NCI-H524 treated with DMSO at 0.1 percent for 48 hours (cell line): ENCODE measurements at regions not wholly inside any gene's neighbourhood (a gene's known extent, or its start where the extent isn't known, plus 50 kb on each side); places are given as distances from the start of the nearest gene placed in this dataset.

Experiments
- DNase-seq: peaks from one replicate; lab custom pipeline; 2025; lab: John Stamatoyannopoulos, UW

GRCh38 chr12:75900781-75901254, 130.8 kb downstream of the PHLDA1 start:
- no peak for DNase-seq

DNA sequence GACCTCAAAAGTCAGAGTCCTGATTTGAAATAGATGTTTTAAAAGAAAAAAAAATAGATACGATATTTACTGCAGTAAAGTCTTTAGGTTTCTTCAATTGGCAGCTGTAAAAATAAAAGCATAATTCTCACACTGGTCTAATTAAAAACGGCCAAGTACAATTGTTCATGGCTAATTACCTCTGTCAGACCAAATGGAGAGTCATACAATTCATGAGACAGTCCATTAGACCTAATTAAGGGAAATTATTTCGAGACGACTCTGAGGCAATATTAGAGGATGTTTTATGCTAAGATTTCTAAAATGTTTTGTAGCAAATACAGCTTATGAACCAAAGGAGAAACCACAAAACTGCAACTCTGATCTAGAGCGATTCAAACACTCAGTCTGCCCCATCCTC, 131.3 kb downstream of the PHLDA1 start:
- DNase-seq, result no peak

GRCh38 chr12:75894965-75895754, 136.4 kb downstream of the PHLDA1 start:
- no peak for DNase-seq

DNA sequence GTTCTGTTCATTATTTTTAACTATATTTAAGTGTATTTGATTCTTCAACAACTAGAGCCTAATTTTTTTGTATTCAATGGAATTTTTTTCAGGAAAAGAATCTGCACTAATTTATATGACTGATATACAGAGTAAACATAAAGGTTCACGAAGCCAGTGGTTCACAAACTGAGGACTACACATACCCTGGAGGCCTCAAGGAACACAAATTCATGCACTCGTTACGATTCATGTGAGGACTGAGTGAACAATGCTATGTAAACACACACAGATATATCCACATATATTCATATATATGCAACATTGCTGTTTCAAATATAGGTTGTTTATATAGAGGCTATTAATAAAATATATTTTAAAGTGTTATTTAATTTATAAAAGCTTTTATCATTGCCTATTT, 137.8 kb downstream of the PHLDA1 start:
- DNase-seq, result no peak

DNA sequence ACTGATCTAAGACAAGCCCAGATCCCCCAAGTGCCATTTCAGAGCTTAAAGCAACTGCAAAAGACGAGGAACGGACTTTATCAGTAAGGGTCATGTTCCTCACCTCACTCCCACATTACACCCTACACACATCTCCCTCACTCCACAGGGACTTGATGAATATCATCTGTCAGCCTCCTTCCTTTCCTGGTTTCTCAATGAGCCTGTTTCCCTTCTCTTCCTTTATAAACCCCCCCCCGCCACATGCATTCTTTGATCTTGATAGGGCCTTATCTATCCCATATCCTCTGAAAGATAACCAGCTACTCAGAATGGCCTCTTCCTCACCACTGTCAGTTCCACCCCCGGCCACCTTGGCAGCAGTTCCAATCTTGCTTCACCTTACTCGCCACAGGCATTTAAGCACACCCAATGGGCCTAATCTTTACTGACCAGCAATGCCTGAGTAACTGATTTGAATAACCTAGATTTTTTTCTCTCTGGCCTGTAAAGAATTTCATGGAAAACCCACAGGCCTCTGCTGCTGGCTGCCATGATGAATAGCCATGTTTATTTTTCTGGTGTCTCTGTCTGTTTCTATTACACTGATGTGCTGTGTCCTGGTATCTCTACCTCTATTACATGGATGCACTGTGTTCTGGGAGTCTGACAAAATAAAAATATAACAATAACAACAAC, 138.7 kb downstream of the PHLDA1 start:
- DNase-seq, result no peak

DNA sequence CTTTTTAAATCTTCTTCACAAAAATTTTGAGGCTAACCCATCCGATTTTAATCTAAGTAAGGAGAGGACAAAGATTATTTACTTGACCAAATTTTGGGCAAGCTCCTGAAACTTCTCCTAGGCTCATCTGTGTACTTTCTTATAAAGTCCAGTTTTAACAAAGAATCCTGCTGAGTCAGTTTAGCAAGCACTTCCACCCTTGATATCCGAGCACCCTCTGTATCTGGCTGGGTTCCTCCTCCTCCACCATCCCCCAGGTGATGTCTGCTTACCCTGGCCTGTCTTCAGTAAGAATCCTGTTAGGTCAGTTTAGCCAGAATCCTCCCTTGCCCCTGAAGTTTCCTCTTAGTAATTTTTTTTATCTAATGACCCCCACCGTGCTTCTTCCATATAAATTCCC, 140.5 kb downstream of the PHLDA1 start:
- no peak for DNase-seq

DNA sequence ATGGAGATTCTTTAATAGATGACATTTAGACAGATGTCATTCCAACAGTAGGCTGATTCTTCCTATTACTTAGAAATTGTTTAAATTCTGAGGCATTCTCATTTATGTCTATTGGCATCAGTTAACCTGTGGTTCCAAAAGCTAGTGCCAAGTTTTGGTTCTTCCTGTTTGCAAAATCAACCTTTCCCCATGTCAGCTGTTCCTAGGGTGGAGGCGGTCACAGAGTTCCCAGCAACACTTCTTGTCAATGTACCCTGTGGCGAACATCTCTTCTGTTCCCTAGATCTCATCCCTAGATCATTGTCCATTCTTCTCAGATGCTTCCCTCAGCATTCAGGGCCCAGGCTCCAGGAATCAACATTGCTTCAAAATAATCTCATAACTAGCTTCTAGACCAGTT, 140.9 kb downstream of the PHLDA1 start:
- DNase-seq, result no peak

GRCh38 chr12:75890141-75890540, 141.4 kb downstream of the PHLDA1 start:
- DNase-seq, result no peak

- DNase-seq, result no peak
Observed at GRCh38 chr12:75888874-75889613, 142.5 kb downstream of the PHLDA1 start.

DNA sequence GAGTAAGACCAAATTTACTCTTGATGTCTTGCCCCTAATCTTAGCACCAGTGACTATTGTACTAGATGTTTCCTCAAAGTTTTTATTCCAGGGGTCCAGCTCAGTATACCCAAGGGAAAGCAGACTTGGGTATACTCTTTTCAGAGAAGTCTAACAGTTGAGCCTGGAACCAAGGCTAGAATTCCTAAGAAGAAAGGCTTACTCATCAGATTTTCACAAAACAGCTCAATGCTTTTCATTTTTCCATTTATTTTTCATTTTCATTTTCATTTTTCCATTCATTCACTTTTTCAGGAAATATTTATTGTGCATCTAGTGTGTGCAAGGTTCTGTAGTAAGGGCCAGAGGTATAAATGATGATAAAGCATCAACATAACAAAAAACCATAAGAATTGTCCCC, 143.2 kb downstream of the PHLDA1 start:
- no peak for DNase-seq

GRCh38 chr12:75887979-75888378, 143.6 kb downstream of the PHLDA1 start:
- no peak for DNase-seq

- no peak for DNase-seq
Observed at GRCh38 chr12:75884465-75884985, 147.1 kb downstream of the PHLDA1 start.

- peak; percentile 67 for DNase-seq
Observed at GRCh38 chr12:75883241-75883640, 148.3 kb downstream of the PHLDA1 start.

- peak; percentile 62 for DNase-seq
Observed at GRCh38 chr12:75882421-75882820, 149.2 kb downstream of the PHLDA1 start.

DNA sequence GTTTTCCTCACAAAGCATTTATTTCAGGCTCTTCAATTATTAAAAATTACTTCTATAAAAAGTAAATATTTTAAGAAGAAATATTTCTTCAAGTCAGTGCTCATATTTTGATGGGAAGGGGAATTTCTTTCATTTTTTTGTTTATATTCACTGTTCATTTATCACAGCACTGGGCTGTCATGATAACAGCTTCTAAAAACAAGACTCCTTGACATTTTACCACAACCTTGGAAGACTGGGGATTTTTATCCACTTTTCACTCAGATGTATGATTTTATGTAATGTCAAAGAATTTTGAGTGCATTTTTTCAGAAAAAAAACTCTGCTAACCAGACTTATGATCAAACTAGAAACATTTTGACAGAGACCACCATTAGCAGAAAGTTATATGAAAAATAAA, 149.7 kb downstream of the PHLDA1 start:
- DNase-seq, result no peak

DNA sequence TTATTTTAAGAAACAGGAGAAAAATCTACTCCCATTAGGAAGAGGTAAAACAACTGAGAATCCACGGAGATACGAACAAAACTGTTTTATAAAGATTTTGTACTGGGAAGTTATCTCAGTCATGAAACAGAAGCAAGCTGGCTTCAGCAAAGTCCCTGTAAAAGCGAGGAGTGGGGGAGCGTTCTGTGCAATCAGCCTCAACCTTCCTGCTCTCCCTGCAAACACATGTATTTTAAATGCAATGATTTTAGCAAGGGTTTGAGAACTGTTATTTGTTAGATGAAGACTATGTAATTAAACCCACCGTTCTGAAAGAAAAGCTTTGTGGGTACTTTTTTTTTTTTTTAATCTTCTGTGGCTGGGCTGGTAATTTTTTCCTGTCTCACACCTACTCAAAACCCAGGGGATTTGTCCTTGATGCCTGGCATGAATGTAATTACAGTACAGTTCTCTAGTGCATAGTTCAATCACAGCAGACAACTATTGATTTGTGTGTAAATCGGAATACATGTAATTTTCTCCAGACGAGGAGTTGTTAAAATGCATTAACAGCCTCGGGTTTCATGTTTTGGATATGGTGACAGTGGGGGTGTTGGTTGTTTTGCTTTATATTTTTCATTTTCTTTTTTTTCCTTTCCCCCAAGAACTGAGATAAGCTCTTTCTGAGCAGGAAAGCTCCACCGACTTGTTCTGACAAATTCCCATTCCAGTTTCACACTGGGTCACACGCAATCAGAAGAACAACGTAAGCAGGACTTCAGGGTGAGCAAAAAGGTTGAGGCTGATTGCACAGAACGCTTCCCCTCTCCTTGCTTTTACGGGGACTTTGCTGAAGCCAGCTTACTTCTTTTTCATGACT, 153.6 kb downstream of the PHLDA1 start:
- no peak for DNase-seq

- no peak for DNase-seq
Observed at GRCh38 chr12:75876832-75877762, 154.5 kb downstream of the PHLDA1 start.

- no peak for DNase-seq
Observed at GRCh38 chr12:75874441-75874840, 157.1 kb downstream of the PHLDA1 start.

DNA sequence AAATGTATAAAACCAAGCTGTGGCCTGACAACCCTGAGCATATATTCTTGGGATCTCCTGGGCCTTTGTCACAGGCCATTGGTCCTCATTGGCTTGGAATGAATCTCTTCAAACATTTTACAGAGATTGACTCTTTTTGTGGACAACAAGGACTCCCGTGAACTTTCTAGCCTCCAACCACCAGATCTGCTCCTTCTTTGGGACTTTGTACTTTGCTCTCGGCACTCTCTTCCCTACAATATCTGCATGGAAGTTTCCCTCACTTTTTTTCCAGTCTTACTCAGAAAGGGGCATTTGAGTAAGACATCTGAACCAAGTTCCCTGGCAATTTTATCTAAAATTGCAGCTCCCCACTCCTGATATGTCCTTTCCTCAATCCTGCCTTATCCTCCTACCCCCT, 158.8 kb downstream of the PHLDA1 start:
- DNase-seq, result no peak

- DNase-seq, result no peak
Observed at GRCh38 chr12:75870878-75871277, 160.7 kb downstream of the PHLDA1 start.
